Activated naive CD4-positive, alpha-beta T cell treated with anti-CD3 and anti-CD28 coated beads, Interleukin-2, amount 50 U/mL, for 24 hours (primary cell): ENCODE measurements at regions not wholly inside any gene's neighbourhood (a gene's known extent, or its start where the extent isn't known, plus 50 kb on each side); places are given as distances from the start of the nearest gene placed in this dataset.
"Not testable (repeated sequence)": the region's sequence is repeated elsewhere in the genome, so short reads cannot be mapped to it uniquely, and the experiment has no call there.

Source experiments
- H3K27ac Mint-ChIP-seq: one replicate; pipeline ENCODE4 v1.8.0; 2021; ENCODE audit warnings: mild to moderate bottlenecking, mixed read lengths
- H3K27me3 Mint-ChIP-seq: one replicate; pipeline ENCODE4 v1.8.0; 2021; ENCODE audit warnings: mixed read lengths
- H3K36me3 Mint-ChIP-seq: one replicate; pipeline ENCODE4 v1.8.0; 2021; ENCODE audit warnings: mixed read lengths
- H3K4me1 Mint-ChIP-seq: one replicate; pipeline ENCODE4 v1.8.0; 2021; ENCODE audit warnings: mixed read lengths
- H3K4me3 Mint-ChIP-seq: one replicate; pipeline ENCODE4 v1.8.0; 2021; ENCODE audit warnings: mild to moderate bottlenecking, mixed read lengths
- H3K9me3 Mint-ChIP-seq: one replicate; pipeline ENCODE4 v1.8.0; 2021; ENCODE audit warnings: mixed read lengths

GRCh38 chr5:1999794-2000193, 117.1 kb upstream of the IRX4 start:
- Mint-ChIP-seq H3K27me3 (peaks cover 17% of the 10 kb centered on the region), H3K9me3 (peaks cover 10% of the 10 kb centered on the region)

GRCh38 chr5:1998716-1999317, 116.1 kb upstream of the IRX4 start:
- peaks cover 10% of the 10 kb centered on the region for H3K9me3 Mint-ChIP-seq
- H3K36me3 Mint-ChIP-seq = no peaks in the 10 kb centered on the region
- H3K4me3 Mint-ChIP-seq = no peak overlapping the region
- no peaks in the 10 kb centered on the region for H3K4me1 Mint-ChIP-seq
- H3K27me3 Mint-ChIP-seq = peaks cover 20% of the 10 kb centered on the region
- no peak overlapping the region for H3K27ac Mint-ChIP-seq

More at GRCh38 chr5:1999794-2000193, 117.1 kb upstream of the IRX4 start:
- H3K4me1 Mint-ChIP-seq = no peaks in the 10 kb centered on the region
- no peak overlapping the region for H3K27ac Mint-ChIP-seq
- H3K36me3 Mint-ChIP-seq = no peaks in the 10 kb centered on the region
- H3K4me3 Mint-ChIP-seq = no peak overlapping the region

- Mint-ChIP-seq H3K27ac (no peak overlapping the region), H3K4me3 (no peak overlapping the region), H3K27me3 (peaks cover 22% of the 10 kb centered on the region), H3K36me3 (no peaks in the 10 kb centered on the region), H3K9me3 (peaks cover 10% of the 10 kb centered on the region), H3K4me1 (no peaks in the 10 kb centered on the region)
Observed at GRCh38 chr5:1998348-1998669, 115.6 kb upstream of the IRX4 start.

- Mint-ChIP-seq H3K4me1 (no peaks in the 10 kb centered on the region), H3K27me3 (peaks cover 23% of the 10 kb centered on the region), H3K9me3 (peaks cover 11% of the 10 kb centered on the region), H3K4me3 (no peak overlapping the region), H3K27ac (no peak overlapping the region), H3K36me3 (no peaks in the 10 kb centered on the region)
Observed at GRCh38 chr5:1997640-1998347, 115.1 kb upstream of the IRX4 start.

- peaks cover 15% of the 10 kb centered on the region for H3K9me3 Mint-ChIP-seq
- H3K4me1 Mint-ChIP-seq = no peaks in the 10 kb centered on the region
- peaks cover 1% of the 10 kb centered on the region for H3K36me3 Mint-ChIP-seq
- H3K27ac Mint-ChIP-seq = no peak overlapping the region
- peaks cover 26% of the 10 kb centered on the region for H3K27me3 Mint-ChIP-seq
- no peak overlapping the region for H3K4me3 Mint-ChIP-seq
Observed at GRCh38 chr5:1995491-1995890, 112.8 kb upstream of the IRX4 start.

GRCh38 chr5:1987471-1987870, 104.7 kb upstream of the IRX4 start:
- Mint-ChIP-seq H3K27me3 (peaks cover 39% of the 10 kb centered on the region), H3K27ac (no peak overlapping the region), H3K4me1 (no peaks in the 10 kb centered on the region), H3K4me3 (no peak overlapping the region), H3K9me3 (peaks cover 9% of the 10 kb centered on the region), H3K36me3 (no peaks in the 10 kb centered on the region)

- peaks cover 34% of the 10 kb centered on the region for H3K27me3 Mint-ChIP-seq
- no peak overlapping the region for H3K4me3 Mint-ChIP-seq
- no peaks in the 10 kb centered on the region for H3K36me3 Mint-ChIP-seq
- H3K27ac Mint-ChIP-seq = no peak overlapping the region
- no peaks in the 10 kb centered on the region for H3K4me1 Mint-ChIP-seq
- H3K9me3 Mint-ChIP-seq = peaks cover 8% of the 10 kb centered on the region
Observed at GRCh38 chr5:1985781-1986180, 103.1 kb upstream of the IRX4 start.

- H3K27me3 Mint-ChIP-seq = peaks cover 29% of the 10 kb centered on the region
- H3K27ac Mint-ChIP-seq = no peak overlapping the region
- H3K4me1 Mint-ChIP-seq = no peaks in the 10 kb centered on the region
- no peaks in the 10 kb centered on the region for H3K9me3 Mint-ChIP-seq
- H3K36me3 Mint-ChIP-seq = no peaks in the 10 kb centered on the region
- no peak overlapping the region for H3K4me3 Mint-ChIP-seq
Observed at GRCh38 chr5:1983919-1984695, 101.4 kb upstream of the IRX4 start.

- H3K4me3 Mint-ChIP-seq = no peak overlapping the region
- H3K4me1 Mint-ChIP-seq = no peaks in the 10 kb centered on the region
- no peaks in the 10 kb centered on the region for H3K36me3 Mint-ChIP-seq
- H3K27me3 Mint-ChIP-seq = peaks cover 29% of the 10 kb centered on the region
- no peak overlapping the region for H3K27ac Mint-ChIP-seq
- peaks cover 5% of the 10 kb centered on the region for H3K9me3 Mint-ChIP-seq
Observed at GRCh38 chr5:1983401-1983800, 100.7 kb upstream of the IRX4 start.

GRCh38 chr5:1982561-1982960, 99.8 kb upstream of the IRX4 start:
- not testable (repeated sequence) for H3K4me1 Mint-ChIP-seq, H3K27ac Mint-ChIP-seq, H3K4me3 Mint-ChIP-seq, H3K36me3 Mint-ChIP-seq, H3K9me3 Mint-ChIP-seq
- H3K27me3 Mint-ChIP-seq = peaks cover 24% of the 10 kb centered on the region

GRCh38 chr5:1975898-1976765, 93.4 kb upstream of the IRX4 start:
- Mint-ChIP-seq H3K4me3 (no peak overlapping the region), H3K36me3 (no peaks in the 10 kb centered on the region), H3K27ac (no peak overlapping the region), H3K4me1 (no peaks in the 10 kb centered on the region), H3K27me3 (peaks cover 22% of the 10 kb centered on the region), H3K9me3 (peaks cover 5% of the 10 kb centered on the region)

- Mint-ChIP-seq H3K36me3 (no peaks in the 10 kb centered on the region), H3K9me3 (peaks cover 5% of the 10 kb centered on the region), H3K27me3 (peaks cover 22% of the 10 kb centered on the region), H3K4me3 (no peak overlapping the region), H3K27ac (no peak overlapping the region), H3K4me1 (no peaks in the 10 kb centered on the region)
Observed at GRCh38 chr5:1975406-1975715, 92.6 kb upstream of the IRX4 start.

- Mint-ChIP-seq H3K4me1 (no peaks in the 10 kb centered on the region), H3K36me3 (no peaks in the 10 kb centered on the region), H3K9me3 (peaks cover 5% of the 10 kb centered on the region), H3K27ac (no peak overlapping the region), H3K4me3 (no peak overlapping the region), H3K27me3 (peaks cover 22% of the 10 kb centered on the region)
Observed at GRCh38 chr5:1974501-1975405, 92.0 kb upstream of the IRX4 start.

GRCh38 chr5:1974081-1974480, 91.4 kb upstream of the IRX4 start:
- no peak overlapping the region for H3K4me3 Mint-ChIP-seq
- H3K4me1 Mint-ChIP-seq = no peaks in the 10 kb centered on the region
- H3K27ac Mint-ChIP-seq = no peak overlapping the region
- peaks cover 5% of the 10 kb centered on the region for H3K9me3 Mint-ChIP-seq
- H3K36me3 Mint-ChIP-seq = no peaks in the 10 kb centered on the region
- H3K27me3 Mint-ChIP-seq = peaks cover 20% of the 10 kb centered on the region
